GM21723 (cell line): ENCODE measurements at regions not wholly inside any gene's neighbourhood (a gene's known extent, or its start where the extent isn't known, plus 50 kb on each side); places are given as distances from the start of the nearest gene placed in this dataset.
A peak's percentile ranks its signal among the peaks of the same experiment; 100 is the strongest.
"Not testable (repeated sequence)": the region's sequence is repeated elsewhere in the genome, so short reads cannot be mapped to it uniquely, and the experiment has no call there.

ENCODE experiments used
- ATAC-seq: cut with Tn5 transposase; IDR thresholded peaks from one replicate; pipeline ENCODE4 v1.9.1; 2021; ENCODE audit warnings: mild to moderate bottlenecking, moderate library complexity; ENCODE audit not compliant: unreplicated experiment

- ATAC-seq: no peak
These were observed 139.3 kb downstream of the ARRDC3 start for GRCh38 chr5:91243852-91244251.

- ATAC-seq: no peak
These were observed 139.8 kb downstream of the ARRDC3 start for GRCh38 chr5:91243286-91243685.

DNA sequence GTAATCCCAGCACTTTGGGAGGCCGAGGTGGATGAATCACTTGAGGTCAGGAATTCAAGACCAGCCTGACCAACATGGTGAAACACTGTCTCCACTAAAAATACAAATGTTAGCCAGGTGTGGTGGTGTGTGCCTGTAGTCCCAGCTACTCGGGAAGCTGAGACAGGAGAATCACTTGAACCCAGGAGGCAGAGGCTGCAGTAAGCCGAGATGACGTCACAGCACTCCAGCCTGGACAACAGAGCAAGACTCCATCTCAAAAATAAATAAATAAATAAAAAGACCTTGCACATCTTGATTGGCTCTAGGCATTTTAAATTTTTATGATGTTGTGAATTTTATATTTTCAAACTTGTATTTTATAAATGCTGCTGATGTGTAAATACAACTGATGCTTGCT lies 141.7 kb downstream of the ARRDC3 start:
- not testable (repeated sequence) for ATAC-seq

DNA sequence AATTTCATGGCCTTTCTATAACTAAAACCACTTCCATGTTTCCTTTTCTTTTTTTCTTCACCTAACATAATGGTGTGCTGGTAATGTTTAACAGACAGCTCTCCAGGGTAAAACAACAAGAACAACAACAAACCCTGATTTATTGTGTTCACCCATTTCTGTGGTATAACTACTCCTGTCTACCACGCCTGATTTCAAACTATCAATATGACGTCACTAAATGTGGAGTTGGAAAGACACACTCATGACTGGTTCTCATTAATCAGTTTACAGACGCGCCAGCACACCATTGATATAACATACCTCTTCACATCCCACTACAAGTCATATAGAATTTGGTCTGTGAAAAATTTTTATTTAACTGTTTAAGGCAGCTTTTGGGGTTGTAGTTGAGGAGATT lies 142.9 kb downstream of the ARRDC3 start:
- ATAC-seq: no peak

- ATAC-seq: no peak
These were observed 147.8 kb downstream of the ARRDC3 start for GRCh38 chr5:91235271-91235694.

DNA sequence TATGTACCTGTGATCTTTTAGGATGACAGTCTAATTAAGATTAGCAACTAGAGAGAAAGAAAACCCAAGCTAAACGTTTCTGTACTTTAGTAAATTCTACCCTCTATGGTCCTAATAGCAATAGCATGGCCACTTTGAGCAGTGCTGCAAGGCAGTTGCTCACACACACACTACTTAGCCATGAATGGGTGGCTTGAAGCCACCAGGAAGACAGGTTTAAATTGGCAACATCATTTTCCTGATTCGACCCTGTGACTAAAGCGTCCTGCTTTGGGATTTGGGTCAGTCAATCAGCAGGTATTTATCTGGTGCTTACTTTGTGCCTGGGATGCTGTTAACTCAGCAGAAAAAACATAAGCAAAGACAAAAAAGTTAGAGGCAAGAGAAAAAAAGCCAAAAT lies 150.6 kb downstream of the ARRDC3 start:
- no peak for ATAC-seq

GRCh38 chr5:91229031-91229727 lies 153.9 kb downstream of the ARRDC3 start:
- no peak for ATAC-seq

- ATAC-seq: no peak
These were observed 154.9 kb downstream of the ARRDC3 start for GRCh38 chr5:91228188-91228587.

GRCh38 chr5:91225848-91226686 lies 157.1 kb downstream of the ARRDC3 start:
- peak; percentile 89 for ATAC-seq

- no peak for ATAC-seq
These were observed 158.1 kb downstream of the ARRDC3 start for GRCh38 chr5:91224969-91225368.

GRCh38 chr5:91224456-91224855 lies 158.7 kb downstream of the ARRDC3 start:
- no peak for ATAC-seq

GRCh38 chr5:91223886-91224285 lies 159.2 kb downstream of the ARRDC3 start:
- ATAC-seq: no peak

DNA sequence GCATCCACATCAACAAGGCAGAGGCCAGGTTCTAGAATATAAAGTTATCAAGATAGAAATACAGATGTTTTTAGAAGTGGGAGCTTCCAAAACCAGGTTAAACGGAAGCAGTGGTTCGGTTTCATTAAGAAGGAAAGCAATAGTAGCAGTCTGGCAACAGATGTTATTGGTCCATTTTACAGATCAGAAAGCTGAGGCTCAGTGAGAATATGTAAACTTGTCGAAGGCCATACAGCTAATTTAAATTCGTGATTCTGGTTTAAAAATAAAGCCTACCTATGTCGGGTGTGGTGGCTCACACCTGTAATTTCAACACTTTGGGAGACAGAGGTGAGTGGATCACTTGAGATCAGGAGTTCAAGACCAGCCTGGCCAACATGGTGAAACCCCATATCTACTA lies 160.6 kb downstream of the ARRDC3 start:
- ATAC-seq: no peak

GRCh38 chr5:91221917-91222316 lies 161.2 kb downstream of the ARRDC3 start:
- ATAC-seq: no peak

- no peak for ATAC-seq
These were observed 163.2 kb downstream of the ARRDC3 start for GRCh38 chr5:91219803-91220371.

GRCh38 chr5:91219091-91219802 lies 163.9 kb downstream of the ARRDC3 start:
- ATAC-seq: no peak

- ATAC-seq: no peak
These were observed 165.3 kb downstream of the ARRDC3 start for GRCh38 chr5:91217859-91218258.

DNA sequence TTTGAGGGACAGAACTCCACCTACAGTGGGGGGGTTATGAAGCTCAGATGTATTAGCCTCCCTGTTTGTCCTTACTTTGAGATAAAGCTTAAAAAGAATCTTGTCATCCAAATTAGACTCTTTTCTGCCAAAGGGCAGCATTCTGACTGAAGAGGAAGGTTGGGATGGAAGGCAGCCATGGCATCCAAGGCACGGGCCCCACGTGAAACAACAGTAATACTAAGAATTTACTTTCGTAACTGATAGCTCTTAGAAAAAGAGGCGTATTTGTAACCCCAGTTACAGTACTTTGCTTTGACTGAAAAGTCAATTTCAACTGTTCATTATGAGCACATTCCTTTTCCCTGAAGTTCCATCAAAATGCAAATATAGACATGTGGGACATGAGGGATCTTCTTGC lies 168.5 kb downstream of the ARRDC3 start:
- no peak for ATAC-seq
